Esophagus (tissue), 2 donors: ENCODE measurements at regions not wholly inside any gene's neighbourhood (a gene's known extent, or its start where the extent isn't known, plus 50 kb on each side); places are given as distances from the start of the nearest gene placed in this dataset.

Experiments used
- H3K27ac ChIP-seq, 2 donors: one replicate each; pipeline ENCODE4 v1.5.1; 2013; ENCODE audit warnings: low read depth in 2 of 2, mild to moderate bottlenecking in 2 of 2, inconsistent platforms in 1 of 2, low read length in 1 of 2, moderate library complexity in 1 of 2
- H3K27me3 ChIP-seq, 2 donors: one replicate each; pipeline ENCODE4 v1.6.1; 2013; ENCODE audit warnings: low read length in 2 of 2, control low read depth in 1 of 2, mild to moderate bottlenecking in 1 of 2; ENCODE audit not compliant: insufficient read depth in 2 of 2, control insufficient read depth in 1 of 2
- H3K36me3 ChIP-seq, 2 donors: one replicate each; pipeline ENCODE4 v1.6.1; 2013; ENCODE audit warnings: low read length in 1 of 2; ENCODE audit not compliant: control insufficient read depth in 2 of 2, insufficient read depth in 2 of 2
- H3K4me1 ChIP-seq, 2 donors: one replicate each; pipeline ENCODE4 v1.6.1; 2013; ENCODE audit warnings: low read length in 1 of 2; ENCODE audit not compliant: control insufficient read depth in 2 of 2, insufficient read depth in 2 of 2
- H3K4me3 ChIP-seq, 2 donors: one replicate each; pipeline ENCODE4 v1.5.1; 2013; ENCODE audit warnings: low read length in 2 of 2, mild to moderate bottlenecking in 2 of 2, low read depth in 1 of 2, moderate library complexity in 1 of 2
- H3K9me3 ChIP-seq, 2 donors: one replicate each; pipeline ENCODE4 v1.6.1; 2013; ENCODE audit warnings: mild to moderate bottlenecking in 2 of 2, low read depth in 1 of 2, low read length in 1 of 2, moderate library complexity in 1 of 2; ENCODE audit not compliant: control insufficient read depth in 2 of 2, insufficient read depth in 1 of 2
- WGBS, 2 donors: extraction: QIAGEN DNeasy Blood & Tissue Kit; methylation state at CpG; one replicate each; pipeline ENCODE4 v1.1.7; 2013; 5-methylcytosine and 5-hydroxymethylcytosine counted together
- donor health status: healthy with polysubstance abuse.
- donor health status: Bipolar disorder and iron deficiency.

GRCh38 chr3:30551927-30552326 is 54.5 kb upstream of the TGFBR2 start:
- H3K4me3 ChIP-seq: no peak overlapping the region
- no peak overlapping the region for H3K27ac ChIP-seq
- H3K36me3 ChIP-seq: no peaks in the 10 kb centered on the region
- H3K9me3 ChIP-seq: no peaks in the 10 kb centered on the region
- WGBS, 2 donors: 78 to 81% methylated on average over 1 of the region's 1 CpG
- no peaks in the 10 kb centered on the region for H3K27me3 ChIP-seq
- no peaks in the 10 kb centered on the region for H3K4me1 ChIP-seq

- no peak overlapping the region for H3K4me3 ChIP-seq
- no peak overlapping the region for H3K27ac ChIP-seq
- no peaks in the 10 kb centered on the region for H3K36me3 ChIP-seq
- 82 to 91% methylated on average over 4 of the region's 4 CpGs for WGBS, 2 donors
- H3K27me3 ChIP-seq: peaks cover 0 to 3% of the 10 kb centered on the region in 2 donors
- no peaks in the 10 kb centered on the region for H3K9me3 ChIP-seq
- H3K4me1 ChIP-seq: no peaks in the 10 kb centered on the region
Observed at GRCh38 chr3:30553641-30554316, 52.6 kb upstream of the TGFBR2 start.

- 56 to 84% methylated on average over 1 of the region's 1 CpG for WGBS, 2 donors
Observed at GRCh38 chr3:30554317-30554690, 52.1 kb upstream of the TGFBR2 start.

GRCh38 chr3:30555968-30556367 is 50.4 kb upstream of the TGFBR2 start:
- Histone ChIP-seq H3K4me3 (no peak overlapping the region), H3K27me3 (peaks cover 0 to 3% of the 10 kb centered on the region in 2 donors), H3K4me1 (no peaks in the 10 kb centered on the region), H3K36me3 (no peaks in the 10 kb centered on the region), H3K9me3 (no peaks in the 10 kb centered on the region), H3K27ac (no peak overlapping the region)
- WGBS, 2 donors: 90 to 97% methylated on average over 2 of the region's 2 CpGs

More at GRCh38 chr3:30554317-30554690, 52.1 kb upstream of the TGFBR2 start:
- no peaks in the 10 kb centered on the region for H3K4me1 ChIP-seq
- no peaks in the 10 kb centered on the region for H3K36me3 ChIP-seq
- peaks cover 0 to 3% of the 10 kb centered on the region in 2 donors for H3K27me3 ChIP-seq
- no peak overlapping the region for H3K27ac ChIP-seq
- no peak overlapping the region for H3K4me3 ChIP-seq
- H3K9me3 ChIP-seq: no peaks in the 10 kb centered on the region
